ENCODE measurements at regions not wholly inside any gene's neighbourhood (a gene's known extent, or its start where the extent isn't known, plus 50 kb on each side); places are given as distances from the start of the nearest gene placed in this dataset.

- intact Hi-C loops (cut with DNase I), result loop anchor here (2.0 kb wide), 3 partner anchors 37 to 397 kb away; no protein-coding TSS in a partner anchor
- Histone ChIP-seq H3K27me3 (no peaks in the 10 kb centered on the region), H3K4me1 (peaks cover 3 to 14% of the 10 kb centered on the region in 2 donors), H3K27ac (peak overlapping the region; percentile 64 to 67), H3K4me3 (no peak overlapping the region), H3K36me3 (no peaks in the 10 kb centered on the region), H3K9me3 (no peaks in the 10 kb centered on the region)
- no peak for DNase-seq (ENCODE audit: low spot score in 2 of 2)
- no peak for TF ChIP-seq CTCF (IDR thresholded peaks at IDR 0.05)
These were observed 119.2 kb downstream of the ANKRD60 start for GRCh38 chr20:58109126-58109880.

GRCh38 chr20:58107533-58107932 lies 120.9 kb downstream of the ANKRD60 start:
- Histone ChIP-seq H3K4me1 (peaks cover 3 to 12% of the 10 kb centered on the region in 2 donors), H3K27ac (no peak overlapping the region), H3K36me3 (no peaks in the 10 kb centered on the region), H3K9me3 (no peaks in the 10 kb centered on the region), H3K27me3 (no peaks in the 10 kb centered on the region), H3K4me3 (no peak overlapping the region)
- no peak for DNase-seq (ENCODE audit: low spot score in 2 of 2)
- TF ChIP-seq CTCF (IDR thresholded peaks at IDR 0.05), result no peak
- intact Hi-C loops (cut with DNase I), result no loop called here

GRCh38 chr20:58106143-58106750 lies 122.2 kb downstream of the ANKRD60 start:
- no peak for DNase-seq (ENCODE audit: low spot score in 2 of 2)
- intact Hi-C loops (cut with DNase I), result no loop called here

GRCh38 chr20:58103961-58104360 lies 124.5 kb downstream of the ANKRD60 start:
- no peaks in the 10 kb centered on the region for H3K36me3 ChIP-seq
- no peak for TF ChIP-seq CTCF (IDR thresholded peaks at IDR 0.05)
- no peaks in the 10 kb centered on the region for H3K9me3 ChIP-seq
- intact Hi-C loops (cut with DNase I), result no loop called here
- H3K4me3 ChIP-seq, result no peak overlapping the region
- no peaks in the 10 kb centered on the region for H3K27me3 ChIP-seq
- no peaks in the 10 kb centered on the region for H3K4me1 ChIP-seq
- DNase-seq (ENCODE audit: low spot score in 2 of 2), result no peak
- no peak overlapping the region for H3K27ac ChIP-seq

More at GRCh38 chr20:58106143-58106750, 122.2 kb downstream of the ANKRD60 start:
- no peaks in the 10 kb centered on the region for H3K9me3 ChIP-seq
- H3K36me3 ChIP-seq, result no peaks in the 10 kb centered on the region
- H3K27ac ChIP-seq, result no peak overlapping the region
- H3K4me3 ChIP-seq, result no peak overlapping the region
- TF ChIP-seq CTCF (IDR thresholded peaks at IDR 0.05), result no peak
- H3K4me1 ChIP-seq, result peaks cover 3 to 6% of the 10 kb centered on the region in 2 donors
- no peaks in the 10 kb centered on the region for H3K27me3 ChIP-seq

GRCh38 chr20:58103517-58103904 lies 124.9 kb downstream of the ANKRD60 start:
- no peak overlapping the region for H3K4me3 ChIP-seq
- no peak for DNase-seq (ENCODE audit: low spot score in 2 of 2)
- H3K4me1 ChIP-seq, result no peaks in the 10 kb centered on the region
- intact Hi-C loops (cut with DNase I), result no loop called here
- no peaks in the 10 kb centered on the region for H3K36me3 ChIP-seq
- H3K27me3 ChIP-seq, result no peaks in the 10 kb centered on the region
- TF ChIP-seq CTCF (IDR thresholded peaks at IDR 0.05), result no peak
- no peak overlapping the region for H3K27ac ChIP-seq
- H3K9me3 ChIP-seq, result no peaks in the 10 kb centered on the region

Measured in ascending aorta (tissue), 2 donors.